ENCODE measurements at regions not wholly inside any gene's neighbourhood (a gene's known extent, or its start where the extent isn't known, plus 50 kb on each side); places are given as distances from the start of the nearest gene placed in this dataset.

DNA sequence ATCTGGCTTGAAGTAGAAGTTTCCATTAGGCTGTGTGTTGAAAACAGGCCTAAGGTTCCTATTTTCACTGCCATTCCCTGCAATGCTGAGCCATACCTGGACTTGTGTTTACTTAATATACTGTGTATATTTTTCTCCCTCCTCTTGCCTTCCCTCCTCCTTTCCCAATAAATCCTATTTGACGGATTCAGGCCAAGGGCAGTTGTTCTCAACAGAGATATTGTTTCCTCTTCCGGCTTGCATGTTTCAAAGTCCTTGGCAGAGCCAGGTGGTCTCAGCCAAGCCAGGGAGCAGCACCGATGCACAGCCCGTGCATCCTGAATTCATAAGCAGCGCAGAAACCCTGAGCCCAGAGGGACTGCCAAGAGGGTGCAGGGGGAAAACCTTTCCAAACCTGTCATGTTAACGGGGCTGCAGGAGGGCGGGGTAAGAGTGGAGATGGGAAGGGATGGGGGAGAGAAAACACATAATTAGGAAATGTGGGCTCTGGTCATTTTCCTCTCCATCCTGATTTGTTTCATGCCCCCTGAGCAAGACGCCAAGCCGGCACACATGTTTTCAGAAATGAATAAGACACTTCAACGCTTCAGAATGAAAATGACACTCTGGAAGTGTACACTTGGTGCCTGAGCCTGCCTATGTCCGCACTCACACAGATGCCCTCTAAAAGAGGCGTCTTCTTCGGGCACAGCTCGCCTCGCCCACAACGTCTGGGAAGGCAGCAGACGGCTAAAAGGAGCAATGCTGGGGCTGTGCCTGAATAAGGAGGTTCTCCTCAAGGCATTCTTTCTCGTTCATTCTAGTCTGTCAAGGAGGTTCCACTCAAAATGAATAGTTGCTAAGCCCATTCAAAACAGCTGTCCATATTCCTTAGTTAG, 149.3 kb upstream of the UBL3 start:
- DNase-seq (ENCODE audit: low read depth): no peak

DNA sequence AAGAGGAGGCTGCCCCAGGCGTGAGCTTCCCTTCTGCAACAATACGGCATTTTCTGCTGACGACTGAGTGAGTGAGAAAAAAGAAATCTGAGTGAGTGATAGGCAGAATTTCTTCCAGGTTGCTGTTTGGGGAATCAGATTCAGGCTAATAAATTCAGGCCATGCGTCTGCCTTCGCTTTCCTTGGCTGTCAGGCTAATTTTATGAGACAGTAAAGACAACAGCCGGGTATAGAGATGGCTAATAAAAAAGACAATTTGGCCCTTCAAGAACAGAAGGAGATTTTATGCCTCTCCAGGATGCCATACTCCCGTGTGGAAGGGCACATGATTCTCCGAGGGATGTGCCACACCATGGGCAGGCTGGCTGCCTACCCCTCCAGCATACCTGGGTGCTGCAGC, 145.9 kb upstream of the UBL3 start:
- DNase-seq (ENCODE audit: low read depth): no peak

DNA sequence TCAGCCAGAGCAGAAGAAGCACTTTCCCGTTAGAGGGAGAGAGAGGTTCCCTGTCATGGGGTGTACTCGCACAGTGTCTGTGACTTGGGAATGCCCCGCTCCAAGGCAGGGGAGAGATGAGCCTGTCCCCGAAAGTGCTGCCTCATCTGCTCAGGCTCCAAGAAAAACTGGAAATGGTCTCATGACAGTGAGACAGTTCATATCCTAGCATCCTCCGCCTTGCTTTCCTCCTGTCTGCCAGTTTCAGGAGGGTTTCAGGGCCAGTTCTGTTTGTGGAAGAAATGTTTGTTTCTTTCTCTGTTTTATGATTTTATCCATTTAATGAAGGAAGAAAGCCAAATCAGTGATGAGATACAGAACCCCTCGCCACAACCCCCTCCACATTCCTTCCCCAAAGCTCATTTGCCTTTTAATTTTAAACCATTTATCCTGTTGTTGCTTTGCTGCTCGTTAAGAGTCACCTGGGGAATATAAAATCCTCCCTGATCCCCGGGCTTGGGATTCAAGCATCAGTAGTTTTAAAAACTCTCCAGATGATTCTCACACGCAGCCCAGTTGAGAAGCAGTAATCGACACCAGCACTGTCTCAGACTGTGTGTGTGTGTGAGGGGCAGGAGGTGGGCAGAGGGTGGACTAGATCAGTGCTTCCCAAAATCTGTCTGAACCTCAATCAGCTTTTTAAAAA, 144.6 kb upstream of the UBL3 start:
- no peak for DNase-seq (ENCODE audit: low read depth)

DNA sequence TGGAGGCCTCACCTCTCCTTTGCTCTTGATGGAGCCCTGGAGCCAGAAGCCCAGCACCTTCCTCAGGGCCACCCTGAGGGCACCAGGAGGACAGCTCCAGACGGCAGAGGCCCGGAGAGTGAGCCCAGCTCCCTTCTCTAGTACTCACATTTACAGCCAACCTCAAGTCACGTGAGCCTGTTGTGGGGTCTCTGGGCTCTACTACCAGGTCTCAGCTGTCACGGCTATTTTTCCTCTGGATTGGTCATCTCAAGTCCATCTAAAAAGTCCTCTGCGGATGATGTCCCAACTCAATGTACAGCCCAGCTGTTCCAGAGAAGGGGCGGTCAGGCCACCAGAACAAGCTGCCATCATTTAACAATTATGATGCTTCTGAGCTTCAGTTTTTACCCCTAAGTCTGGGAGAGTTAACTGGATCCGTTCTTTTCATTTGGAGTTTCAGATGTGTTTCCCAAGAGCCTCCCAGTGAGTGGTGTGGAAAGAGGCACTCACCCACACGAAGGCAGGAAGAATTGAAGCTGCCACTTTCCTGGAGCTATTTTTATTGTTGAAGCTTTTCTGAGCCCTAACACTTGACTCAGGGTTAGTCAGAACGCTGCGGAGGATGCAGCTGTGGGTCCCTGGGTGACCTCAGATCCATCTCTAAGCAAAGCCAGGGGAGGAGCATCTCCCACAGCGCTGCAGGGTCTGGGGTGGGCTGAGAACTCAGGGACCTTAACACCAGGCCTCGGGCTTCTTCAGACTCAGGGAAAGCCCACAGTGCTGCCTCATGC, 143.5 kb upstream of the UBL3 start:
- no peak for DNase-seq (ENCODE audit: low read depth)

DNA sequence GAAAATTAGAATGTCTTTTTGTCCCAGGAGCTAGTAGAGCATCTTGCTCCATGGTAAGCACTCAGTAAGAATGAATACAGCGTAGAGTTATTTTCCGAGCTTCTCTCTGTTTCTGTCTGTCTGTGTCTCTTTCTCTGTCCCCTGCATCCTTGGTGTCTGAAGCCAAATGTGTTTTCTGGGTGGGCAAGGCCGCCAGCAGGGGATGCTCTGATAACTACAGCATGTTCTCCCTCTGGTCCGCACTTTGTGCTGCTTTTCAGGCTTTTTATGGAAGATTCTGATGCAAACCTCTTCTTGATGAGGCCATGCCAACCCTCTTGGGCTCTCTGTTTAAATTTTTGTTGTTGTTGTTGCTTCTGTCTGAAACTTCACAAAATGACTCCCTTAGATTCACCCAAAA, 142.8 kb upstream of the UBL3 start:
- no peak for DNase-seq (ENCODE audit: low read depth)

DNA sequence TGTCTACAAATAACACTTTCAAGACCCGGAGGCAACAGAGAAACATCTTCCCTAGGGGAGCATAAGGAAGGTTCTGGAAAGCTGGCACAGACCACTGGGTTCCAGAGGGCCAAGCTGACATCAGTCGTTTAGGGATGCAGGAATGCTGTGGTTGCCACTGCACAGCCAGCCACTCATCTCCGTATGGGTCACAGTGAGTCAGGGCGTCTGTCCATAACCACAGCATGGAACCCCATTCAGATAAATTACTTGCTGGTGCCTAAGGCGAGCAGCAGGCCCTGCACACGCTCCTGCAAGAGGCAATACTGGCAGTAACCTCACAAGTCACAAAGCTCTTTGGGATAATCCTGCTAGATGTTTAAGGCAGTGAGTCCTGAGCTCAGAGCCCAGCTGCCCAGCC, 140.9 kb upstream of the UBL3 start:
- no peak for DNase-seq (ENCODE audit: low read depth)

DNA sequence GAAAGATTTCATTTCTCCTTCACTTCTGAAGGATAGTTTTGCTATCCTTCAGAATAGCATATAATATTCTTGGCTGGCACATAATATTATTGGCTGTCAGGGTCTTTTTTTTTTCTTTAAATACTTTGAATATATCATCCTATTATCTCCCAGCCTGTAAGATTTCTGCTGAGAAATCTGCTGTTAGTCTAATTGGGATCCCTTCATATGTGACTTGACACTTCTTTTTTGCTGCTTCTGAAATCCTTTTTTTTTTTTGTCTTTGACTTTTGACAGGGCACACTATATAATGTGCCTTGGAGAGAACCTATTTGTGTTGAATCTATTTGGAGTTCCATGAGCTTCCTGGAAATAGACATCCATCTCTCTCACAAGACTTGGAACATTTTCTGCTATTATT, 136.9 kb upstream of the UBL3 start:
- no peak for DNase-seq (ENCODE audit: low read depth)

DNA sequence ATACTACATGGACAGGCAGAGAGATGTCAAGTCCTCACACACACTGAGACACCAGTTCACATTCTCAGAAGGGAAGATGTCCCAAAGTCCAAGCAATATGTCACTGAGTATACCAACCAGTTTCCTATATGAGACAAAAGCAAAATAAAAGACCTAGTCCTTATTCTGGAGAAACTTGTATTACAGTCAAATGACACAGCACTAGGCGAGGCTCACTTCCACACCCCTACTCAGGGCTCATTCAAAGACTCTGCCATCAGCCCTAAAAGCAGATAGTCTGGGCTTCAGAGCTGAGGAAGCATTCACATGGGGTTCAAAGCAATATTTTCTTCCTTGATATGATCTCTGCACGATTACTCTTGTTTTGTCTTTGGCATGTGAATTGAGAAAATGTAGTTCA, 129.9 kb upstream of the UBL3 start:
- no peak for DNase-seq (ENCODE audit: low read depth)

DNA sequence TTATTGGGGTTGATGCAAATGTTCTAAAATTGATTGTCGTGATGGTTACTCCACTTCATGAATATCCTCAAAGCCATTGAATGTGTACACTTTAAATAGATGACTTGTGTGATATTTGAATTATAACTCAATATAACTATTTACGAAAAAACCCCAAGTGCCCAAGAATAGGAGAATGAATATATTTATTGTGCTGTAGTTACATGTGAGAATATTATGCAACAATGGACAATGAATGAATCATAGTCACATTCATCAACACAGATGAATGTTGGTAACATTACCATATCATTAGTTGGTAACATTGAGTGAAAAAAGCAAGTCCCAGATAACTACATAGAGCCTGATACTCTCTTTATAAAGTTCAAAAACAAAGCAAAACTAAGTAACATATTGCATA, 127.8 kb upstream of the UBL3 start:
- DNase-seq (ENCODE audit: low read depth): no peak

DNA sequence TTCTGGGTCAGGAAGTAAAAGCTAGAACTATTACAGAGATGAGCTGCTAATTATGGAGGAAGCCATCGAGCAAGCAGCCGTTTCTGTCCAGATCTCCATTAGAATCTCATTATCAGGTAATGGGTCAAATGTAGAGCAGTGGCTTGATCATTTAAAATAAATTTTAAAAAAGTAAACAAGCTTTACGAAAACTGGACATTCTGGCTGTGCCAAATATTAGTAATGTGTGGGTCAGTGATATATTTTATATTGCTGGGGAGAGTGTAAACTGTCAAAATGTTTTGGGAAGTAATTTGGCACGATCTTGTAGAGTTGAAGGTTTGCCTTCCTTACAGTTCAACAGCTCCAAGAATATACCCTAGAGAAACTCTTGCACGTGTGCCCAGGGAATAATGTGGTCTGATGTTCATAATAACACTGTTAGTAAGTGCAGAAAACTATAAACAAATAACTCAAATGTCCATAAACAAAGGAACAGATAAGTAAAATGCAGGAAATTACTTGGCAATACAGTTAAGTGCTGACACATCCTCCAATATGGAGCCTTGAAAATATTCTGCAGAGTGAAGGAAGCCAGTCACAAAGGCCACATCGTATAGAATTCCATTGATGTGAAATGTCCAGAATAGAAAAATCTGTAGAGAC, 127.2 kb upstream of the UBL3 start:
- DNase-seq (ENCODE audit: low read depth): no peak

DNA sequence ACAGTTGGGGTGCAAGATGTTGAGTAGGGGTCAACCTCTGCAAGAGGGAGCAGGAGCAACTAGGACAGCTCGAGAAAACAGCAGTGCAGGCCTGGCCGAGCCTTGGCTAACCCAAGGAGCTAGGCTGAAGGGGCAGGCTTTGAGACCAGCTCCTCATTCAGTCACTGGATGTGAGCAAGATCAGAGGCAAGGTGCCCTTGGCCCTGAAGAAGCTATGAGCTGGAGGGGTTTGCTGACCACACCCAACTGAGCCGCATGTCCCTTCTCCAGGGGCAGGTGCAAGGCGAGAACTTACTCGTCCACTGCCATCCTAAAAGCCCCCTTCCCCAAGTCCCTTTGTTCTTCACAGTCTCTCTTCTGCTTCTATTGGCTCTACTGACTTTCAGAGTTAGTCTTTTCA, 126.1 kb upstream of the UBL3 start:
- no peak for DNase-seq (ENCODE audit: low read depth)

DNA sequence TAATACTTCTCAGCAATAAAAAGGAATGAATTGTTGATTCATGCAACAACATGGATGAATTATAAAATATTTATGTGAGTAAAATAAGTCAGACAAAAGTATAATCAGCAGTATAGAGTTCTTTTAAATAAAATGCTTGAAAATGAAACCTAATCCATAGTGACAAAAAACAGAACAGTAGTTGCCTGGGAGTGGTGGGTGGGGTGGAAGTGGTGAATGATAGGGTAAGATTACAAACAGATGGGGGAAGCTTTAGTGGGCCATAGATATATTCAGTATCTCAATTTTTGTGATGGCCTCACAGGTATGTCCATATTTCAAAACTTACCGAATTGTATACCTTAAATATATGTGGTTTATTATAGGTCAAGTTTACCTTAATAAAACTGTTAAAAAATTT, 124.9 kb upstream of the UBL3 start:
- no peak for DNase-seq (ENCODE audit: low read depth)

DNA sequence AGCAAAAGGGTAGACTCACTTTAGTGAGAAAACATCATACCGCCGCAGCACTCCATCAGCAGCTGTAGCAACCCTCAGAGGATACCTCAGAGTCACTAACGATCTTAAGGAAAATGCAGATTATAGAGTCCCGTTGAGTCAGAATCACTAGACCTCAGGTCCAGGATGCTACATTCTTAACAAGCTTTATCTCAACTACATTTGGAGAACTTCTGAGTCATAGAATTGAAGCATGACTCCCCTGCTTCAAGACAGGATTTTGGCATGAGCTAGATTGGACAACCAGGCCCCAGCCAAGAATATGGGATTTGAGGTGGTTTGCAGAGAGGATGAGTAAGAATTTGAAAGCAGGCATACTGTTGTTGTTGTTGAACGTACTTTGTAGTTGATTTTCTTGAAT, 118.9 kb upstream of the UBL3 start:
- no peak for DNase-seq (ENCODE audit: low read depth)

DNA sequence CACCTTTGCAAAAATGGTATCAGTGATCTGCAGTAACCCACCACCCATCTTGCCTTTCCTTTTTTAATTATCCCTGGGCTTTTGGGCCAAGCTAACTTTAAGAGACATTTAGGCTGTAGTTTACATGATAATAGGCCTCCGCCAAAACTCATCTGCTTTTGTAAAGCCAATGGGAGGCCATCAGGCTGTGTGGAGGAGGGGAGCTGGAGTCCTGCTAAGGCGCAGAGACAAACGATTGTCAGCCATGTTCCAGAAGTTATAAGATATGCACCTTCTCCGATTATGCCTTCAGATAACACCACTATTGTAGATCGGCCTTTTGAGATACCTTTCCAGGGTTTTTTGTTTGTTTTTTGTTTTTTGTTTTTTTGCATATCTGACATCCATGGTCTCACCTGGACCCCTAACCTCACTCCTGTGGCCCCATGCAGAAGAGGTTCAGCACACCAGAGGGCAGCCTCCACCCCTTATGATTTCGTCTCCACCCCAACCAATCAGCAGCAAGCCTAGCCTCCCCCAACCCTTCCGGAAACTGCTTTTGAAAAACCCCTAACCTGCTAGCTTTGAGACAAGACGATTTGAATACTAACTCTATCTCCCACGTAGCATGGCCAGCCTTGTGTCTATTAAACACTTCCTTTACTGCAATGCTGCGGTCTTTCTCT, 113.9 kb upstream of the UBL3 start:
- no peak for DNase-seq (ENCODE audit: low read depth)

DNA sequence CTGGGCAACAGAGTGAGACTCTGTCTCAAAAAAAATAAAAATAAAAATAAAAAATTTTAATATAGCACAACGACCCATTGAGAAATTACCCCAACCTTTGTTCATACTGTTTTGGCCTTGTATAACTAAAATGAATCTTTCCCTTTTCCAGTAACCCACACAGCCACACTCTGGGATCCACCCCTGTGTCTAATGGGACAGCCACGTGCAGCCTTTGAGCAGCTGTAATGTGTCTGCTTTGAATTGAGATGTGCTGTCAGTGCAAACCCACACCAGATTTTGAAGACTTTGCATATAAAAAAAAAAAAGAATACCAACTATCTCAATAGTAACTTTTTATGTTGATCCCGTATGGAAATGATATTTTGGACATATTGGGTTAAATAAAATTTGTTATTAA, 112.7 kb upstream of the UBL3 start:
- no peak for DNase-seq (ENCODE audit: low read depth)

DNA sequence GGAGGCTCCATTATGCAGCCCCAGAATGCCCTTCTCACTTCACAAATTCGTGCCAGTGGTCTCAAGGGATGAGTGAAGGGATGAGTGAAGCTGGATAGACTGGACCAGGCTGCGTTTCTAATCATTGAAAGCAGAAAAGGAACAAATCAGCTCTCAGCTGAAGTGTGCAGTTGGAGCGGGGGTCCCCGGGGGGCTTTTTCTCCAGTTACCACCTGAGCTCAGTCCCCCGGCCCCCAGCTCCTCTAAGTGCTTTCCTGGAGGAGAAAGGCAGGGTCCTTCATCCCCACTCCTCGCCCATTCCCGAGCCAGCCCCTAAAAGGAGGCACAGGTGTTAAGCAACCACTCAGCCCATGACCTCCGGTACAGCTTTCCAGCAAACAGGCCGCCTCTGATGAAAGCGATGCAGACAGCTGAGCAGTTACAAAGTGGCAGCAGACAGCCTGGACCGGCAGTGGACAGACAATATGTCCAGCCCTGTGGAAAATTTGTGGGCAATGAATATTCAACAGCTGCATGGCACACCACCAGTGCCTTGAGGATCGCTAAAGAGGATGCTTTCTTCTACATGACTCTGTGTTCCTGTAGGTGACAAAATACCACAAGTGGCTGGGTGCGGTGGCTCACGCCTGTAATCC, 110.7 kb upstream of the UBL3 start:
- no peak for DNase-seq (ENCODE audit: low read depth)

DNA sequence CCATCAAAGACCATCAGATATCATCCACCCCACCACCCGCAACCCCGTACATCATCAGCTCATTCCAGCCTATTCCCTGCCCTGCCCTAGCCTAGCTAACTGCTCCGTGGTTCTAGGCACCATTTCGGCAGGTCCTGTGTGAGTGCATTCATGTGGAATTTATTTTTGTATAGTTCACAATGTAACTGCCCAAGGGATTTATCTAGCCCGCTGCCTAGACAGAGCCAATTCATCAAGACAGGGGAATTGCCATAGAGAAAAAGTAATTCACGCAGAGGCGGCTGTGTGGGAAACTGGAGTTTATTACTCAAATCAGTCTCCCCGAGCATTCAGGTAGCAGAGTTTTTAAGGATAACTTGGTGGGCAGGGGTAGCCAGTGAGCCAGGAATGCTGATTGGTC, 109.2 kb upstream of the UBL3 start:
- DNase-seq (ENCODE audit: low read depth): no peak

DNA sequence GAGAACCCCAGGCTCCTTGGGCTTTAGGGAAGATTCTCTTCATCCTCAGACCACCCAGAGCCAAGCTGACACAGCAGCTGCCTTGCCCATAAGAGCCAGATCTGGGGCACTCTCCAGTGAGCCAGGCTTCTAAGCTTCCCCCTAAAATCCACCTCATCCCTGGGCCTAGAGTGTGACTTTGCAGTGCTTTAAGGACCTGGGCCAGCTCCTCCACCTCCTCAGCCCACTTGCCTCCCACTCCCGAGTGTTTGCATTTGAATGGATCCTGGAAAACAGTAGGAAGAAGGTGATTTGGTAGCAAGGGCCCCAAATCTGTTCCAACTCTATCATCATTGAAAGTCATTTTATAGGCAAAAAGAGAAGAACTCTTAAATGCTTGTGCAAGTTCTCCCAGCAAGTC, 108.7 kb upstream of the UBL3 start:
- DNase-seq (ENCODE audit: low read depth): no peak

DNA sequence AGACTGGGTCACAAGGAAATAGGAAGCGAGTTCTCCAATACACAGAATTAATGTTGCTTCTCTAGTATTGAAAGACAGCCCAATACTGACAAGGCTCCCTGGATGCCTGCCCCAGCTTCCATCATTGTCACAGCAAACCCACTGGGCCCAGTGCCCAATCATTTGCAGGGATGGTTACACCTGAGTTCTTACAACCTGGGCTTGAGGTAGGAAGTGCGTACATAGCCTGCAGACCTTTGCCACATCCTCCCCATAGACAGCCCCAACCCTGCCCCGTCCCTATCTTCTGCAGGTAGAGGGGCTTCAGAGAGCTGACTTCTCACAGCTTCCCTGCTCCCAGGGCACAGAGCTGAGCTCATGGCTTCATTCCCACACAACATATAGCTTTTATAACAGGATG, 108.1 kb upstream of the UBL3 start:
- DNase-seq (ENCODE audit: low read depth): no peak

DNA sequence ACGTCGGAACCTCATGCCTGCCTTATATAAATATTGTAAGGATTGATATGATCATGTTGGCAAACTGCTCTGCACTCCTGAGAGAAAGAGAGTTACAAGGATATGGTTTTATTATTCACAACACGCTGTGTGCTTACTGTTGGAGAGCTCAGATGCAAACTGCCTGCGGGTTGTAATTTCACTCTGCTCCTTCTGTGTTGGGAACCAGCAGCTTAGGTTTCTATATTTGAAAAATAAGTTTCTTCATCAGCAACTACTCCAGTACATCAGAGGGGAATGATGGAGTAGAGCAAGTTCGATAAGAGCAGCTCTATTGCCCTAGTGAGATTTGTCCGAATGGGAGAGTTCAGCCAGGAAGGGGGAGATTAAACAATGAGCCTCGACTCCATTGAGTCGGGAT, 106.9 kb upstream of the UBL3 start:
- no peak for DNase-seq (ENCODE audit: low read depth)

DNA sequence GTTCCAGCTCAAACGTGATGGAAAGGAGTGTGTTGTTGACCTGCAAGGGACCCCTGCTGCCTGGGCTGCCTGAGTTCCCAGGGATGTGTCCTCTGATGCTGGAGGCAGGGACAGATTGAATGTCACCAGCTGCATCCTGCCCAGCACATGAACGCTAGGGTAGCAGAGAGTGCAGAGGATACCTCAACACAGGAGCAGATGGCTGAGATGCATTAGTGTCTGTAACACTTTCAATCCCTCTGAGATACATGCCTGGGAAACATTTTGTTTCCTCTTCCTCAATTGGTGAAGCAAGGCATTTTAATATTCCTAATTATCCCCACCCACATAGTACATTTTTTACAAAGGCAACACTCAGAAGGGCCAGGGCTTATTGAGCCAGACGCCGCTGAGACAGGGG, 106.4 kb upstream of the UBL3 start:
- no peak for DNase-seq (ENCODE audit: low read depth)

Measured in activated T-helper 1 cell treated with Interleukin-2 at 50 U/mL for 16 hours (primary cell).